SK-MEL-5 (cell line): ENCODE measurements at regions not wholly inside any gene's neighbourhood (a gene's known extent, or its start where the extent isn't known, plus 50 kb on each side); places are given as distances from the start of the nearest gene placed in this dataset.
A peak's percentile ranks its signal among the peaks of the same experiment; 100 is the strongest.

ENCODE experiments used
- DNase-seq: peaks from one replicate; pipeline ENCODE4 v3.0.0-alpha.2; 2016; ENCODE audit warnings: low read depth, low spot score
- in situ Hi-C: cut with HindIII; loops from 2 replicates; pipeline ENCODE4 v1.10.0; 2016; ENCODE audit warnings: low sequenced_read_pairs, high pct_unique_total_duplicates, low pct_unique_long_range_greater_than_20kb

DNA sequence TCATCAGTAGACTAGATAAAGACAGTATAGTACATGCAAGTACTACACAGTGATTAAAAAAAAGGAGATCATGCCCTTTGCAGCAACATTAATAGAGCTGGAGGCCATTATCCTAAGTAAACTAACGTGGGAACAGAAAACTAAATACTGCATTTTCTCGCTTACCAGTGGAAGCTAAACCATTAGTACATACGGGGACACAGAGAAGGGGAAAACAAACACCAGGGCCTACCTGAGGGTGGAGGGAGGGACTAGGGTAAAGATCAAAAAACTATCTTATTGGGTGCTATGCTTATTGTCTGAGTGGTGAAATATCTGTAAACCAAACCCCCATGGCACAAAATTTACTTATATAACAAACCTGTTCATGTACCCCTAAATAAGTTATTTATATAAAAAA lies 836.9 kb downstream of the SH3BGRL start:
- in situ Hi-C loops = no loop called here

DNA sequence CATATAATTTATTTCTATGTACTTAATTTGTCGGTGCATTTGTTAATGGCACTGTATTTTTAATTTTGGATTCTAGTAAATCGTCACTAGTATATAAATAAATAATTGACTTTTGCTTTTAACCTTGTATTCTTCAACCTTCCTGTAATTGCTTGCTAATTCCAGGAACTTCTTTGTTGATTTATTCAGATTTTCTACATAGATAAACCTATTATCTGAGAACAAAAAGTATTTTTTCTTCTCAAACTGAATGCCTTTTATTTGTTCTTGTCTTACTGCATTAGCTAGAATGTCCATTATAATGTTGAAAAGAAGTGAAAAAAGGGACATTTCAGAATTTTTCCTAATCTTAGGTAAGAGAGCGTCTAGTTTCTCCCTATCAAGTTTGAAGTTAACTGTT lies 839.1 kb downstream of the SH3BGRL start:
- in situ Hi-C loops = no loop called here
- DNase-seq = no peak

More for the DNA sequence above, 836.9 kb downstream of the SH3BGRL start:
- DNase-seq = no peak

DNA sequence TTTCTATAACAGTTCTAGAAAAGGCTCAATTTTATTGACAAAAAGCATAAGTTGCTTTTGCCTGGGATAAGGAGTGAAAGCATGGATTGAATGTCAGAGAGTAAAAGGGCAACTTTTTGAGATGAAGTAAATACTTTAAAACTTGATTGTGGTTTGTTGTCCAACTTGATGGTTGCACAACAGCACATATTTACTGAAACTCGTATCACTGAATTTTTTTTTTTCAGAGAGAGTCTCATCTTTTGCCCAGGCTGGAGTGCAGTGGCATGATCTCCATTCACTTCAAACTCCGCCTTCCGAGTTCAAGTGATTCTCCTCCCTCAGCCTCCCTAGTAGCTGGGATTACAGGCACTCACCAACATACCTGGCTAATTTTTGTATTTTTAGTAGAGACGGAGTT lies 856.8 kb downstream of the SH3BGRL start:
- in situ Hi-C loops = no loop called here
- DNase-seq = no peak

GRCh38 chrX:82070948-82071347 lies 869.0 kb downstream of the SH3BGRL start:
- in situ Hi-C loops = no loop called here
- DNase-seq = no peak

GRCh38 chrX:82081027-82081426 lies 879.1 kb downstream of the SH3BGRL start:
- DNase-seq = peak; percentile 8
- in situ Hi-C loops = no loop called here

DNA sequence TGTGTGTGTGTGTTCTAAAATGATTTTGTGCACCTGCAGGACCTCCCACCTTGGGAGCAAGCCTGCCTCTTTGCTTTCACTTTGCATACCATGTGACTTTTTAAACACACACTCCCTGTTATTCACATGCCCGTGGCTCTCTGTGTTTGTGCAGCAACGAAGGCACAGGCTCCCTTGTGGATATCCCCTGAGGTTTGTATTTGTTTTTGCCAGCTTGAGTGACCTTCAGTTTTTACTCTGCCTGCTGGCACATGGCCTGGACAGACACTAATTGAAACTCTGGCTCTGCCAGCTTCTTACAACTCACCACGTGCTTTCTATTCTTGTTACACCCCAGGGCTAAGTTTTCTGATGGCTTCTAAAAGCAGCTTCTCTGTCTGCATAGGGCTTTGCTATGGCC lies 885.8 kb downstream of the SH3BGRL start:
- in situ Hi-C loops = no loop called here
- peak; percentile 71 for DNase-seq

- in situ Hi-C loops = no loop called here
- no peak for DNase-seq
Measured at GRCh38 chrX:82092307-82092706, 890.4 kb downstream of the SH3BGRL start.

DNA sequence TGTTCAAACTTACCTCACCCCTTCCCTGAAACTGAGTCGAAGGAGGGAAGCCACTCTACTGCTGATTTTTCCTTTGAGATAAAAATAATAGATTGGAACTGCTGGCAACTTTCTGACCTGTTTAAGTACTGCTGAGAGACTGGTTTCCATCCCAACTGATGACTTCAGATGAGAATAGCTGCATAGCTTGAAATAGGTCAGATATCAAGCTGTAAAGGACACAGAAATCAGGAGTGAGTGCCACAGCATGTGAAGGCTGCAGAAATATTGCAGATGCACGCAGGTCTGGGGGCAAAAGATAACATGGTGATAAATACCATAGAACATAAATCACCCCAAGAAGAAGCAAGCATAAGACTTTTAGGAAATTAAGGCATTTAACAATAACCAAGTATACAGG lies 923.2 kb downstream of the SH3BGRL start:
- in situ Hi-C loops = no loop called here
- DNase-seq = no peak

GRCh38 chrX:82127228-82128123 lies 925.6 kb downstream of the SH3BGRL start:
- no peak for DNase-seq
- in situ Hi-C loops = no loop called here

DNA sequence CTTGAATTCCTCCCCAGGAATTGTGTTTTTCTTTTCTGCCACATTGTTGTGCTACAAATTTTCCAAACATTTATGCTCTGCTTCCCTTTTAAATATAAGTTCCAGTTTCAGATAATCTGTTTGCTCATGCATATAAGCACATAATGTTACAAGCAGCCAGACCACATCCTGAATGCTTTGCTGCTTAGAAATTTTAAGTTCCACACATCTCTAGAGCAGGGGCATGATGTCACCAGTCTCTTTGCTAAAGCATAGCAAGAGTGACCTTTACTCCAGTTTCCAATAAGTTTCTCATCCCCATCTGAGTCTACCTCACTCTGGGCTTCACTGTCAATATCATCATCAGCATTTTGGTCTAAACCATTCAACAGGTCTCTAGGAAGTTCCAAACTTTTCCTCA lies 932.5 kb downstream of the SH3BGRL start:
- in situ Hi-C loops = no loop called here
- DNase-seq = no peak

- no peak for DNase-seq
- in situ Hi-C loops = no loop called here
Measured at GRCh38 chrX:82141942-82142341, 940.0 kb downstream of the SH3BGRL start.

DNA sequence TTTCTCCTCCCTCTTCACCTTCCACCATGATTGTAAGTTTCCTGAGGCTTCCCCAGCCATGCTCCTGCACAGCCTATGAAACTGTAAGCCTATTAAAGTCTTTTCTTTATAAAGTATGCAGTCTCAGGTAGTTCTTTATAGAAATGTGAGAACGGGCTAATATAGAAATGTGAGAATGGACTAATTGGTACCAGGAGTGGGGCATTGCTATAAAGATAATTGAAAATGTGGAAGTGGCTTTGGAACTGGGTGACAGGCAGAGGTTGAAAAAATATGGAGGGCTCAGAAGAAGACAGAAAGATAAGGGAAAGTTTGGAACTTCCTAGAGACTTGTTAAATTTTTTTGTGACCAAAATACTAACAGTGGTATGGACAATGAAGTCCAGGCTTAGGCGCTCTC lies 959.3 kb downstream of the SH3BGRL start:
- no peak for DNase-seq
- in situ Hi-C loops = no loop called here

DNA sequence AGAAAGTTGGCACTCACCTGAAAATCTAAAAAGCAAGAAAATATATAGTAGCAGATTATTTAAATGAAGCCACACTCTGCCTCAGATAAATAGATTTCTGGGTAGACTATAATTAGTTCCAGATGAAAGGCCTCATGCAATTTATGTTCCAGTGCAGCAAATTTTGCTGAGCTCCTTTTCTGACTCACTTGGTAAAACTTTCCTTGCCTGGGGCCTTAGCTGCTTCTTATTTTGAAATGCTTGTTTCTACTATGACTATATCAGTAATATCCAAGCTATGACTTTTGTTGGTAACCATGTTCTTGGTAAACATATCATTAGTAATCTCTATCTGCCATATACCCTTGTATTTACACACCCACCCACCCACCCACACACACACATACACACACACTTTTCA lies 961.8 kb downstream of the SH3BGRL start:
- DNase-seq = no peak
- in situ Hi-C loops = no loop called here

DNA sequence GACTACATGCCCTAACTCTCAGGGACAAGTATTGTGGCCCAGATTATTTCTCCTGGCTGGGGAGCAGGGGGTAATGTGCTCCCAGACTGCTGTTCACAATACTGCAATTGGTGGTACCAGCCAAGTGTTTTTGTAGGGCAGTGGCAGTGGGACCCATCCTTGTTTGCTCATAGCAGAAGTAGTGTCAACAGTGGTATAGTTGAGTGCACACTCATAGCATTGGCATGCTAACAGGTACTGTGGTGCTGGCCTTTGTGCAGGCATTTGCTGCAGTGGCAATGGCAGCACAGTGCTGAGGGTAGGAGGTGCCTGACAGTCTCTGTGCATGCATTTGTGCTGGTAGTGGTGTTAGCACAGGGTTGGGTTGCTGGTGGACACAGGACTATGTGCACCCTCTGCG lies 995.0 kb downstream of the SH3BGRL start:
- no peak for DNase-seq
- in situ Hi-C loops = no loop called here

DNA sequence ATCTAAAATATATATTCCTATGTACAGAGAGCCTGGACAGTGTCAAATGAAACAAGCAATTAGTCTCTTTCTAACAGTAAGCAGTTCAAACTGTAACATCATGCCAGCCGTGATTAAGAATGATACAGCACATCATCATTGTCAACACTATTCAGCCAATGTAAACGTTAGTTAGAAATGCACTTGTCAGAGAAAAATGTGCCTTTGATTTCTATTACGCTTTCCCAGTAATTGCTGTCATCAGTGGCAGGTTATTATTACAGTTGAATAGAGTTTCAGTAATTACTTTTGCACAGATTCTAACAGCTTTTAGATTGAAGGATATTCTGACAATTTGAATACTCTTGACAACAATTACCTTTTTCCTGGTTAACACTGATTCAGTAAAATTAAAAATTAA lies 1007.1 kb downstream of the SH3BGRL start:
- in situ Hi-C loops = no loop called here

GRCh38 chrX:82218361-82218760 lies 1016.5 kb downstream of the SH3BGRL start:
- DNase-seq = peak; percentile 58
- in situ Hi-C loops = no loop called here

More for the DNA sequence above, 1007.1 kb downstream of the SH3BGRL start:
- DNase-seq = no peak

GRCh38 chrX:82219129-82219528 lies 1017.2 kb downstream of the SH3BGRL start:
- in situ Hi-C loops = no loop called here
- DNase-seq = no peak

GRCh38 chrX:82224961-82225360 lies 1023.1 kb downstream of the SH3BGRL start:
- in situ Hi-C loops = no loop called here

DNA sequence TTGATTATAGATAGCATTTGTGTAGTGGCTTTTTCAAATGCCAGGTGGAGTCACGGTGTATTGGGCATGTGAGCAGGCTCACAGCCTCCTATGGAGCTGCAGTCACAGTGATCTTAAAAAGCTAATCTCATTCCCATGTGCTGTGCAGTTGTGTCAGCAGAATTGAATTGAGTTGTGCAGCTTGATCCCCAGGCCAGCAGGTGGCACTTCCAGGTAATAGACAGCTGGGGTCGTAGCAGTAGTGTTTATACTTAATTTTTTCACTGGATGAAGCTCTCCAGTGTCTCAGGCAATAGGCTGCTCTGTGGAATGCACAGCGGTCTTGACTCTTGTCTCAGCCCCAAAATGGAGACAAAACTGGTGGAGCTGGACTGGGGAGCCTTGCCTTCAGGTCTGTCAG lies 1028.1 kb downstream of the SH3BGRL start:
- DNase-seq = peak; percentile 15
- in situ Hi-C loops = no loop called here

More at GRCh38 chrX:82224961-82225360, 1023.1 kb downstream of the SH3BGRL start:
- no peak for DNase-seq
